GM20000 (cell line): ENCODE measurements at regions not wholly inside any gene's neighbourhood (a gene's known extent, or its start where the extent isn't known, plus 50 kb on each side); places are given as distances from the start of the nearest gene placed in this dataset.
"Not testable (repeated sequence)": the region's sequence is repeated elsewhere in the genome, so short reads cannot be mapped to it uniquely, and the experiment has no call there.

Experiments
- DNase-seq: peaks from one replicate; pipeline ENCODE4 v3.0.0; 2012; ENCODE audit warnings: low spot score
- CTCF ChIP-seq: IDR thresholded peaks from 2 replicates; pipeline ENCODE4 v1.5.1; 2012; ENCODE audit warnings: mild to moderate bottlenecking, control low read depth; ENCODE audit errors: extremely low read depth, missing control alignments

DNA sequence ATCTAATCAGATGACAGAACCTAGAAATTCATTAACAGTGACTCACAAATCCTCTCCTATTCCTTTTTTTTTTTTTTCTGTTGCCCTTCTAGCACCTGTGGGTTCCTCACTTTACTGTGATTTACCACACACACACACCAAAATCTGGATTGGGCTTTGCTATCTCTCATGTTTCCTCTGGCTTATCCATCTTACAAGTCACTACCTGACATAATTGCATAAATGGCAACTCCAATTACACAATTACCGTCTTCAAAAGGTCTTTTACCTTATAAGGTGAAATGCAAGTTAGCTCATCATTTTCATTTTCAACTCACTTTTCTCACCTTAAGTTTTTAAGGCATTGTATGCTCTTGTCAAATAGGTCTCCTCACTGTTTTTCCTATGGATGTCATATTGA, 426.3 kb upstream of the MEF2C start:
- DNase-seq, result no peak
- no peak for TF ChIP-seq CTCF

DNA sequence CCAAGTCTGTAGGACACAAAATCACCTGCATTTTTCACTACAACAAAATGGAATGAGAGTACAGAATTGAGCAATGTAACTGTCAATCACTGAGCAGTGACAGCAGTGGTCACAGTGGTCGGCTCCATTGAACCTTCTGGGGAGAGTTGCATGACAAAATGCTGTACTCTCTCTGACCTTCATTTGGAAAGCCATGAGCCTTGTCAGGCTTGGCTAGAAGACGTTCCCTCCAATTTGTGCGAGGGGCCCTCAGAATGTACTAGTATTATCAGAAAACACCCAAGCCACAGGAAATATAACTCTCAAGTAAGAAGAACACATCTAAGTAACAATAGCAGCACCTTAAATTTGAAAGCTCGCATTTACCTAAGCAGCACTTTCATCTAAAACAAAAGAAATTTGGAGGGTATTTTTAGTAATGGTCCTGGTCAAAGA, 425.6 kb upstream of the MEF2C start:
- peak; percentile 41 for DNase-seq

GRCh38 chr5:89307972-89308371, 425.0 kb upstream of the MEF2C start:
- DNase-seq, result no peak
- TF ChIP-seq CTCF, result no peak

More for the DNA sequence above, 425.6 kb upstream of the MEF2C start:
- no peak for TF ChIP-seq CTCF

DNA sequence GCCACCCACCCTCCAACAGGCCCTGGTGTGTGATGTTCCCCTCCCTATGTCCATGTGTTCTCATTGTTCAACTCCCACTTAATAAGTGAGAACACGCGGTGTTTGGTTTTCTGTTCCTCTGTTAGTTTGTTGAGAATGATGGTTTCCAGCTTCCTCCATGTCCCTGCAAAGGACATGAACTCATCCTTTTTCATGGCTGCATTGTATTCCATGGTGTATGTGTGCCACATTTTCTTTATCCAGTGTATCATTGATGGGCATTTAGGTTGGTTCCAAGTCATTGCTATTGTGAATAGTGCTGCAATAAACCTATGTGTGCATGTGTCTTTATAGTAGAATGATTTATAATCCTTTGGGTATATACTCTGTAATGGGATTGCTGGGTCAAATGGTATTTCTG, 424.2 kb upstream of the MEF2C start:
- DNase-seq, result not testable (repeated sequence)

DNA sequence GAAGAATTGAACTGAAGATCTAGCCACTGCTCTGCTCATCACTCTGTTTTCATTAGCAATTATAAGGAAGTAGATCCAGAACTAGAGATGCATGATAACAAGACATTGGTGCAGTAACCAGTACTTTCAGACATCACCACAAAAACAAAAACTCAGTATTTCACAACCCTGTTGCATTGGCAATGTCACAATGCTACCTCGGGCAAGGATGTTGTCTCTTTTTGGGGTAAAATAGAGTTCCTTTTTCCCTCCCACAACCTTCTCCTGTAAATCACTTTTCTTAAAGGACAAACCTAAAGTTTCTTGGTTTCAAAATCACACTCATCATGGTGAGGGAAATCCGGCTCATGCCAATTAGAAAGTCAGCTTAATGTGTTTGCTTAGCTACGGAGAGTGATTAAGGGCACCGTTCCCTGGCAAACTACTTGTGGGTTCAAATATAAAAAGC, 420.1 kb upstream of the MEF2C start:
- DNase-seq, result no peak
- no peak for TF ChIP-seq CTCF

DNA sequence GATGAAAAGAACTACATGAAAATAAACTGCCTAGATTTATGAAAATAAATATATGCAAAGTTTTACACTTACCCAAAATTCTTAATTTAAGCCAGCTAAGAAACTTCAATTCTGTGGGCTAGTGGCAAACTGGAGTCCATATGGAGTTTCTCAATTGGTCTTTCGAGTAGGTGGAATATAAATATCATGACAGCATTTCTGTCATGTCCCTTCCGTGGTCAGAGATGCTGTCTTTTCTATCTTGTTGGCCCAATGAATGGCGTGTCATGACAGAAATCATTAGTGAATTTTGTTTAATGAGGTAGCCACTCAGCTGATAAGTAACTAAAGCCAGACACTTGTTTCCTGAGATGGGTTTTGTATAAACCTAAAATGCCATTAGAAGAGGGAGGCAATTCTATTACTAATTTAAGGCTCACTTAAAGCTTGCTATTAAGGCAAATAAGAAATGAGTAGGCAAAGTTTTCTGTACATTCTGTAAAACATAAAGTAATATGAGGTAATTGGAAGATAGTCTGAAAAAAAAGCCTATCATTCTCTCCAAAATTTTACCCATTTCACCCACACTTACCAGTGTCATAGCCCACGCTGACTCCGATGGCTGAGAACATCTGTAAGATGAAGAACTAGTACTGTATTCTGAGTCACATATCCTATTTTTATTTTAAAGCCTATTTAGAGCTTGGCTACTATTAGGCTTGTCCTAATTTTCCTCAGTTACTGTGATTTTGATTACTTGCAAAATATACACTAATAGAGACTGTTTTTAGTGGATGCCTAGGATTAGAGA, 419.3 kb upstream of the MEF2C start:
- TF ChIP-seq CTCF, result no peak
- no peak for DNase-seq

DNA sequence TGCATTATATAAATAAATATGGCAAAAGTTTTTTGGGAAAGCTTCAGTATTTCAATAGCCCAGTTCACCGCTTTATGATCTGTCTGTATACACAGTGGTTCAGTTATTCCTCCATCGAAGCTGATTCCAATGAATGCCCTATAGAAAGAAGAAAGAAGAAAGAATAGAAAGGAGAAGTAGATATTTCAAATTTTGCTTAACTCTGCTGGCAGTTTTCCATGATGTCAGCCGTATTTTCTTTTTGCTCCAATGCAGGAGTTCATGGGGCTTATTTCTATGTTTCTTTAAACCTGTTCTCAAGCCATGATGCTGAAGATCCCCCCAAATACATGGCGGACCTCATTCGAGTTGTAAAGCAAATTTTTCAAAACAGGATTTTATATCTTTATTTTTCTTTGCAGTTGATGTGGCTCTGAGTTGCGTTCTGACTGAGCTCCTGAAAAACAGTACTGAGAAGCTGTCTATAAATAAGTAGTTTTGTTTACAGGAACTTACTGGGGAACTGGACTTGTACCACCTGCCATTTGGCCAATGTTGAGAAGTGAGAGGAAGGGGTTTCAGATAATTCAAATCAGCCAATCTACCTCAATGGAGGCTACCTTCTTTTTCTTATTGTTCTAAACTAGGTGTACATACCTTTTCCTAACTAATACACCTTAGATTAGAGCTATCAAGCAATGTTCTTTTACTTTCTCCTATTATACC, 418.5 kb upstream of the MEF2C start:
- TF ChIP-seq CTCF, result no peak
- DNase-seq, result no peak
